ENCODE measurements at regions not wholly inside any gene's neighbourhood (a gene's known extent, or its start where the extent isn't known, plus 50 kb on each side); places are given as distances from the start of the nearest gene placed in this dataset.

- no peak for TF ChIP-seq POLR2A (IDR thresholded peaks at IDR 0.05)
- TF ChIP-seq, protein P1, sequence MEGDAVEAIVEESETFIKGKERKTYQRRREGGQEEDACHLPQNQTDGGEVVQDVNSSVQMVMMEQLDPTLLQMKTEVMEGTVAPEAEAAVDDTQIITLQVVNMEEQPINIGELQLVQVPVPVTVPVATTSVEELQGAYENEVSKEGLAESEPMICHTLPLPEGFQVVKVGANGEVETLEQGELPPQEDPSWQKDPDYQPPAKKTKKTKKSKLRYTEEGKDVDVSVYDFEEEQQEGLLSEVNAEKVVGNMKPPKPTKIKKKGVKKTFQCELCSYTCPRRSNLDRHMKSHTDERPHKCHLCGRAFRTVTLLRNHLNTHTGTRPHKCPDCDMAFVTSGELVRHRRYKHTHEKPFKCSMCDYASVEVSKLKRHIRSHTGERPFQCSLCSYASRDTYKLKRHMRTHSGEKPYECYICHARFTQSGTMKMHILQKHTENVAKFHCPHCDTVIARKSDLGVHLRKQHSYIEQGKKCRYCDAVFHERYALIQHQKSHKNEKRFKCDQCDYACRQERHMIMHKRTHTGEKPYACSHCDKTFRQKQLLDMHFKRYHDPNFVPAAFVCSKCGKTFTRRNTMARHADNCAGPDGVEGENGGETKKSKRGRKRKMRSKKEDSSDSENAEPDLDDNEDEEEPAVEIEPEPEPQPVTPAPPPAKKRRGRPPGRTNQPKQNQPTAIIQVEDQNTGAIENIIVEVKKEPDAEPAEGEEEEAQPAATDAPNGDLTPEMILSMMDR (IDR thresholded peaks at IDR 0.05): no peak
Measured at GRCh38 chr16:86186313-86186712, 287.4 kb downstream of the IRF8 start.

Data from lower leg skin (tissue), 3 donors.